Kidney (tissue), 13 donors: ENCODE measurements at regions not wholly inside any gene's neighbourhood (a gene's known extent, or its start where the extent isn't known, plus 50 kb on each side); places are given as distances from the start of the nearest gene placed in this dataset.
A peak's percentile ranks its signal among the peaks of the same experiment; 100 is the strongest.

Source experiments
- DNase-seq, 5 donors: peaks; one replicate each; pipeline ENCODE4 v3.0.0-alpha.2; 2013 to 2020
- FAIRE-seq: peaks from 2 replicates; lab custom pipeline; 2012; peaks lifted over from hg19 to GRCh38; lab: Jason Lieb, UNC
- H3K27ac ChIP-seq, 2 donors: one replicate each; pipeline ENCODE4 v1.7.0; 2013; ENCODE audit warnings: low read depth in 2 of 2, low read length in 2 of 2, inconsistent platforms in 1 of 2
- H3K27me3 ChIP-seq: one replicate; pipeline ENCODE4 v1.7.1; 2013; ENCODE audit warnings: low read length, inconsistent platforms; ENCODE audit not compliant: control insufficient read depth, insufficient read depth
- H3K36me3 ChIP-seq, 3 donors: one replicate each; pipeline versions ENCODE4 v1.7.0 to v1.7.1; 2013; ENCODE audit warnings: low read length in 3 of 3, control low read depth in 1 of 3, inconsistent platforms in 1 of 3; ENCODE audit not compliant: insufficient read depth in 3 of 3, control insufficient read depth in 2 of 3
- H3K4me1 ChIP-seq, 3 donors: one replicate each; pipeline versions ENCODE4 v1.7.0 to v1.7.1; 2013; ENCODE audit warnings: low read length in 3 of 3, inconsistent platforms in 1 of 3, low read depth in 1 of 3; ENCODE audit not compliant: control insufficient read depth in 2 of 3, insufficient read depth in 2 of 3
- H3K4me3 ChIP-seq, 3 donors: one replicate each; pipeline versions ENCODE4 v1.7.0 to v1.8.1; 2013; ENCODE audit warnings: low read length in 3 of 3, control low read depth in 1 of 3, inconsistent platforms in 1 of 3
- H3K9ac ChIP-seq, 3 donors: one replicate each; pipeline versions ENCODE4 v1.7.0 to v1.7.1; 2013; ENCODE audit warnings: low read length in 3 of 3, control low read depth in 1 of 3, inconsistent platforms in 1 of 3
- H3K9me3 ChIP-seq, 3 donors: one replicate each; pipeline versions ENCODE4 v1.7.0 to v1.7.1; 2013; ENCODE audit warnings: low read length in 3 of 3, control low read depth in 1 of 3, inconsistent platforms in 1 of 3; ENCODE audit not compliant: control insufficient read depth in 2 of 3, insufficient read depth in 1 of 3
- CTCF ChIP-seq: IDR thresholded peaks from 3 replicates; pipeline ENCODE4 v1.5.1; 2012; ENCODE audit warnings: mild to moderate bottlenecking, moderate library complexity, borderline replicate concordance; ENCODE audit not compliant: insufficient read depth; ENCODE audit errors: extremely low read depth
- intact Hi-C: fragments of 100-400 bp; cut with DNase I; formaldehyde crosslinking; loops from one replicate; pipeline ENCODE4 v1.11.1; 2022
- donor health status: control.
- donor health status: control.
- donor health status: control.
- donor health status: control.
- donor health status: control.
- donor health status: DM: yes; HTN: yes; CAD: no.
- donor health status: Normal renal cell carcinoma (clear cell type).

DNA sequence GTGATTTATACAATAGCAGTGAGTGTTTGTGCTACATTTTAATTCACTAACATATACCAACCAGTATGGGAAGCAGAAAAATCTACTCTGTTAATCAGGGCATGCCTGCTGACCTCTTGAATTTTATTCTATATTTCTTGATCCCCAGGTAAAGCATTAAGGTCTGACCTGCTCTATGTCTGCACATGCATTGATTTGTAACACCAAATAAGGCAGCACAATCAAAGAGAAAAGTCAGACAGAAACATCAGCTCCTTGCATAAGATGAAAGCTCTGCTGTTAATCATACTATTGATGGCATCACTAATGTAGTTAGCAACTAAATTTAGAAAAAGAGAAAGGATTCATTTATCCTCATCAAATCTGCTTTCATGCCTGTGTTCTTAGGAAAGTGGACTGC, 2744.8 kb upstream of the PCDH20 start:
- Histone ChIP-seq H3K27ac (no peak overlapping the region), H3K27me3 (no peaks in the 10 kb centered on the region)

DNA sequence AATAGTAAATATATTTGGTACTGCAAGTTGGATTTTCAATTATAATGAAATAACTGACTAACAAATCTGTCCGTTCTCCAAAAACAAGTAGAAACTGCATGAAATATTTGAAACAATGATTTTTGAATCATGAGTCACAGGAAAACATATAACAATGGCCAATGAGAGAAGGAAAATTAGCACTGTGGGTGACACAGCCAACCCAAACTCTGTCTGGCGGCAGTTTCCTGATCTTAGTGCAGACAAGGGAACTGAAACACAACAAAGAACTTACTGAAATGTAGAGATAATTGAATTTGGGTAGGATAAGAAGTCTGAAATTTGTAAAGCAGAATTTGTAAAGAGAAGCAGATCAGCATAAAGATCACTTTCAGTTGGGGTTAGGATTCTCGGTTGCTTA, 2743.3 kb upstream of the PCDH20 start:
- no peak for TF ChIP-seq CTCF
- H3K27me3 ChIP-seq, result no peaks in the 10 kb centered on the region
- intact Hi-C loops, result no loop called here
- no peak overlapping the region for H3K27ac ChIP-seq
- FAIRE-seq (no peak), DNase-seq (no peak)
- no peaks in the 10 kb centered on the region for H3K36me3 ChIP-seq
- no peak overlapping the region for H3K9ac ChIP-seq
- H3K4me3 ChIP-seq, result no peak overlapping the region
- no peaks in the 10 kb centered on the region for H3K9me3 ChIP-seq
- H3K4me1 ChIP-seq, result no peaks in the 10 kb centered on the region

More for the DNA sequence above, 2744.8 kb upstream of the PCDH20 start:
- intact Hi-C loops, result no loop called here
- H3K36me3 ChIP-seq, result no peaks in the 10 kb centered on the region
- H3K9me3 ChIP-seq, result no peaks in the 10 kb centered on the region
- FAIRE-seq (no peak), DNase-seq (no peak)
- no peak overlapping the region for H3K9ac ChIP-seq
- H3K4me1 ChIP-seq, result no peaks in the 10 kb centered on the region
- TF ChIP-seq CTCF, result no peak
- no peak overlapping the region for H3K4me3 ChIP-seq

GRCh38 chr13:64154514-64154913, 2738.9 kb upstream of the PCDH20 start:
- Histone ChIP-seq H3K4me1 (no peaks in the 10 kb centered on the region), H3K4me3 (no peak overlapping the region), H3K27me3 (no peaks in the 10 kb centered on the region), H3K9me3 (no peaks in the 10 kb centered on the region), H3K36me3 (no peaks in the 10 kb centered on the region), H3K9ac (no peak overlapping the region), H3K27ac (no peak overlapping the region)
- TF ChIP-seq CTCF, result no peak
- FAIRE-seq, result no peak
- peak in 1 of 5 donors; percentile 8 for DNase-seq
- intact Hi-C loops, result no loop called here

GRCh38 chr13:64130600-64130999, 2715.0 kb upstream of the PCDH20 start:
- intact Hi-C loops, result no loop called here
- Histone ChIP-seq H3K9ac (no peak overlapping the region), H3K9me3 (no peaks in the 10 kb centered on the region), H3K4me1 (no peaks in the 10 kb centered on the region), H3K27me3 (no peaks in the 10 kb centered on the region), H3K27ac (no peak overlapping the region), H3K36me3 (no peaks in the 10 kb centered on the region), H3K4me3 (no peak overlapping the region)
- no peak for TF ChIP-seq CTCF
- DNase-seq, result peak in 1 of 5 donors; percentile 28
- no peak for FAIRE-seq
